NB4 (cell line): ENCODE measurements at regions not wholly inside any gene's neighbourhood (a gene's known extent, or its start where the extent isn't known, plus 50 kb on each side); places are given as distances from the start of the nearest gene placed in this dataset.

Source experiments
- POLR2A ChIP-seq: IDR thresholded peaks from 2 replicates; pipeline ENCODE4 v1.6.1; 2011; ENCODE audit warnings: mild to moderate bottlenecking; ENCODE audit not compliant: insufficient read length; ENCODE audit errors: extremely low read depth
- TF ChIP-seq, protein P1 (sequence below): IDR thresholded peaks from one replicate; pipeline ENCODE4 v1.5.1; 2012; ENCODE audit warnings: low read depth, low read length
- TF ChIP-seq, protein P2 (sequence below): IDR thresholded peaks from 2 replicates; pipeline ENCODE4 v1.6.1; 2011; ENCODE audit warnings: low read depth, low read length

DNA sequence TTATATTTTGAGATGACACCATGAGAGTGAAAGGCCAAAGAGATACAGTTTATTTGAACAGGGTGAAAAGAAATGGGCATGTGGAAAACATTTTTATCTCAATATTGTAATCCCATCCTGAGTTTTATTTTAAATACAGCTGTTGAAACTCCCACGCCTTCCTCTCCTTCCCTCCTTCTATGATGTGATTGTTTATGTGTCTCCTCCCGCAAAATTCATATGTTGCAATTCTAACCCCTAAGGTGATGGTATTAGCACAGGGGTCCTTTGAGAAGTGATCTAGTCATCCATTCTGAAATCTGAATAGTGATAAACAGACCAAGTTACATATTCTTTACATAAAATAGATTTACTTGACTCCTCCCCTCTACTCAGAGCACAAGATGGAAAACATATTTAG lies 1275.4 kb upstream of the C9orf72 start:
- TF ChIP-seq, protein P1, sequence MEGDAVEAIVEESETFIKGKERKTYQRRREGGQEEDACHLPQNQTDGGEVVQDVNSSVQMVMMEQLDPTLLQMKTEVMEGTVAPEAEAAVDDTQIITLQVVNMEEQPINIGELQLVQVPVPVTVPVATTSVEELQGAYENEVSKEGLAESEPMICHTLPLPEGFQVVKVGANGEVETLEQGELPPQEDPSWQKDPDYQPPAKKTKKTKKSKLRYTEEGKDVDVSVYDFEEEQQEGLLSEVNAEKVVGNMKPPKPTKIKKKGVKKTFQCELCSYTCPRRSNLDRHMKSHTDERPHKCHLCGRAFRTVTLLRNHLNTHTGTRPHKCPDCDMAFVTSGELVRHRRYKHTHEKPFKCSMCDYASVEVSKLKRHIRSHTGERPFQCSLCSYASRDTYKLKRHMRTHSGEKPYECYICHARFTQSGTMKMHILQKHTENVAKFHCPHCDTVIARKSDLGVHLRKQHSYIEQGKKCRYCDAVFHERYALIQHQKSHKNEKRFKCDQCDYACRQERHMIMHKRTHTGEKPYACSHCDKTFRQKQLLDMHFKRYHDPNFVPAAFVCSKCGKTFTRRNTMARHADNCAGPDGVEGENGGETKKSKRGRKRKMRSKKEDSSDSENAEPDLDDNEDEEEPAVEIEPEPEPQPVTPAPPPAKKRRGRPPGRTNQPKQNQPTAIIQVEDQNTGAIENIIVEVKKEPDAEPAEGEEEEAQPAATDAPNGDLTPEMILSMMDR: no peak
- TF ChIP-seq POLR2A: no peak
- TF ChIP-seq, protein P2, sequence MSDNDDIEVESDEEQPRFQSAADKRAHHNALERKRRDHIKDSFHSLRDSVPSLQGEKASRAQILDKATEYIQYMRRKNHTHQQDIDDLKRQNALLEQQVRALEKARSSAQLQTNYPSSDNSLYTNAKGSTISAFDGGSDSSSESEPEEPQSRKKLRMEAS: no peak
